EL (cell line): ENCODE measurements at regions not wholly inside any gene's neighbourhood (a gene's known extent, or its start where the extent isn't known, plus 50 kb on each side); places are given as distances from the start of the nearest gene placed in this dataset.

Experiments used
- DNase-seq: peaks from one replicate; pipeline ENCODE4 v3.0.0-alpha.2; 2016

- DNase-seq, result no peak
Observed at GRCh38 chrX:43019021-43019420, 241.1 kb upstream of the PPP1R2C start.

- DNase-seq, result no peak
Observed at GRCh38 chrX:43025806-43026315, 247.9 kb upstream of the PPP1R2C start.

- DNase-seq, result no peak
Observed at GRCh38 chrX:43064096-43064495, 286.1 kb upstream of the PPP1R2C start.

- no peak for DNase-seq
Observed at GRCh38 chrX:43065978-43066377, 288.0 kb upstream of the PPP1R2C start.

GRCh38 chrX:43068639-43069038, 290.7 kb upstream of the PPP1R2C start:
- no peak for DNase-seq

GRCh38 chrX:43083016-43083415, 305.1 kb upstream of the PPP1R2C start:
- DNase-seq, result no peak

- no peak for DNase-seq
Observed at GRCh38 chrX:43087830-43088229, 309.9 kb upstream of the PPP1R2C start.

- DNase-seq, result no peak
Observed at GRCh38 chrX:43096830-43097229, 318.9 kb upstream of the PPP1R2C start.

GRCh38 chrX:43106009-43106408, 328.0 kb upstream of the PPP1R2C start:
- no peak for DNase-seq

GRCh38 chrX:43108828-43109227, 330.9 kb upstream of the PPP1R2C start:
- no peak for DNase-seq

GRCh38 chrX:43121637-43122036, 343.7 kb upstream of the PPP1R2C start:
- DNase-seq, result no peak

GRCh38 chrX:43139645-43140044, 361.7 kb upstream of the PPP1R2C start:
- DNase-seq, result no peak

- DNase-seq, result no peak
Observed at GRCh38 chrX:43140582-43140981, 362.6 kb upstream of the PPP1R2C start.

GRCh38 chrX:43141885-43142284, 363.9 kb upstream of the PPP1R2C start:
- no peak for DNase-seq

- DNase-seq, result no peak
Observed at GRCh38 chrX:43148305-43148704, 370.3 kb upstream of the PPP1R2C start.

- no peak for DNase-seq
Observed at GRCh38 chrX:43165343-43165920, 387.5 kb upstream of the PPP1R2C start.

GRCh38 chrX:43166874-43167273, 388.9 kb upstream of the PPP1R2C start:
- no peak for DNase-seq

- no peak for DNase-seq
Observed at GRCh38 chrX:43175434-43175833, 397.5 kb upstream of the PPP1R2C start.

GRCh38 chrX:43176686-43177085, 398.7 kb upstream of the PPP1R2C start:
- no peak for DNase-seq

- no peak for DNase-seq
Observed at GRCh38 chrX:43188296-43188695, 410.3 kb upstream of the PPP1R2C start.

GRCh38 chrX:43211570-43211969, 433.6 kb upstream of the PPP1R2C start:
- DNase-seq, result no peak

GRCh38 chrX:43218198-43218597, 437.9 kb upstream of the MAOA start:
- DNase-seq, result no peak

- no peak for DNase-seq
Observed at GRCh38 chrX:43224496-43224895, 431.6 kb upstream of the MAOA start.

GRCh38 chrX:43225626-43226328, 430.3 kb upstream of the MAOA start:
- no peak for DNase-seq

GRCh38 chrX:43238461-43238945, 417.6 kb upstream of the MAOA start:
- DNase-seq, result no peak
